Fibroblast of skin of left quadriceps (primary cell): ENCODE measurements at regions not wholly inside any gene's neighbourhood (a gene's known extent, or its start where the extent isn't known, plus 50 kb on each side); places are given as distances from the start of the nearest gene placed in this dataset.
A peak's percentile ranks its signal among the peaks of the same experiment; 100 is the strongest.
"Not testable (repeated sequence)": the region's sequence is repeated elsewhere in the genome, so short reads cannot be mapped to it uniquely, and the experiment has no call there.

Experiments used
- DNase-seq, 2 experiments: peaks; one replicate each; pipeline ENCODE4 v3.0.0-alpha.2; 2013; ENCODE audit warnings: low read depth in 2 of 2

GRCh38 chr15:92822216-92823144 lies 77.6 kb upstream of the CHD2 start:
- DNase-seq: no peak

GRCh38 chr15:92825985-92826384 lies 74.1 kb upstream of the CHD2 start:
- DNase-seq: no peak

GRCh38 chr15:92827991-92828390 lies 72.1 kb upstream of the CHD2 start:
- not testable (repeated sequence) for DNase-seq

- no peak for DNase-seq
Measured at GRCh38 chr15:92829875-92830274, 70.2 kb upstream of the CHD2 start.

- DNase-seq: no peak
Measured at GRCh38 chr15:92831336-92831654, 68.8 kb upstream of the CHD2 start.

GRCh38 chr15:92831655-92832328 lies 68.3 kb upstream of the CHD2 start:
- peak; percentile 90 to 92 for DNase-seq

GRCh38 chr15:92833106-92833433 lies 67.1 kb upstream of the CHD2 start:
- DNase-seq: no peak

- no peak for DNase-seq
Measured at GRCh38 chr15:92833493-92834271, 66.4 kb upstream of the CHD2 start.

- no peak for DNase-seq
Measured at GRCh38 chr15:92839696-92840095, 60.4 kb upstream of the CHD2 start.

GRCh38 chr15:92840149-92840548 lies 60.0 kb upstream of the CHD2 start:
- DNase-seq: no peak

- no peak for DNase-seq
Measured at GRCh38 chr15:92843326-92843725, 56.8 kb upstream of the CHD2 start.

- DNase-seq: no peak
Measured at GRCh38 chr15:92843814-92844213, 56.3 kb upstream of the CHD2 start.

- no peak for DNase-seq
Measured at GRCh38 chr15:92845126-92845508, 55.0 kb upstream of the CHD2 start.

GRCh38 chr15:92846741-92847140 lies 53.4 kb upstream of the CHD2 start:
- peak; percentile 93 to 94 for DNase-seq

- DNase-seq: no peak
Measured at GRCh38 chr15:92847841-92848240, 52.3 kb upstream of the CHD2 start.

- no peak for DNase-seq
Measured at GRCh38 chr15:92848464-92848851, 51.7 kb upstream of the CHD2 start.

- peak; percentile 84 to 85 for DNase-seq
Measured at GRCh38 chr15:92848852-92849598, 51.1 kb upstream of the CHD2 start.

- DNase-seq: not testable (repeated sequence)
Measured at GRCh38 chr15:92850218-92850617, 49.9 kb upstream of the CHD2 start.
